Panc1 (cell line): ENCODE measurements at regions not wholly inside any gene's neighbourhood (a gene's known extent, or its start where the extent isn't known, plus 50 kb on each side); places are given as distances from the start of the nearest gene placed in this dataset.

Experiments used
- ATAC-seq: fragments of 200-7000 bp; cut with Tn5 transposase; 2 replicates; pipeline ENCODE4 v1.9.1; 2020; ENCODE audit warnings: mild to moderate bottlenecking, moderate library complexity
- BruUV-seq: library from RNA; stranded (reverse); fragments of 400-500 nt; replicated peaks from 2 replicates; lab custom pipeline; 2021; lab: Mats Ljungman, UMichigan
- CTCF ChIA-PET: fragments of 300-600 bp; sonication (Branson Sonifier 250); formaldehyde crosslinking; loops from one replicate; lab custom pipeline; 2022; ENCODE audit warnings: antibody characterized with exemption; lab: Charles Lee
- POLR2A ChIA-PET: fragments of 300-600 bp; sonication (Branson Sonifier 250); formaldehyde crosslinking; loops from one replicate; lab custom pipeline; 2022; ENCODE audit warnings: antibody characterized with exemption; lab: Charles Lee
- DNase-seq: peaks from one replicate; pipeline ENCODE4 v3.0.0-alpha.2; 2010; ENCODE audit warnings: low read depth, low spot score
- H3K27ac ChIP-seq: 2 replicates; pipeline ENCODE4 v1.5.1; 2011; ENCODE audit warnings: mild to moderate bottlenecking, low read length, inconsistent platforms
- H3K27me3 ChIP-seq: fragments of 200-500 bp; sonication (Bioruptor generic); 2 replicates; pipeline ENCODE4 v1.6.0; 2014; ENCODE audit warnings: low read length, inconsistent platforms; ENCODE audit not compliant: control insufficient read depth, insufficient read depth
- H3K36me3 ChIP-seq: fragments of 200-500 bp; sonication (Bioruptor generic); 2 replicates; pipeline ENCODE4 v1.5.1; 2014; ENCODE audit warnings: inconsistent platforms, mild to moderate bottlenecking, low read length, moderate library complexity; ENCODE audit not compliant: control insufficient read depth, insufficient read depth
- H3K4me1 ChIP-seq: 2 replicates; pipeline ENCODE4 v1.5.1; 2011; ENCODE audit warnings: inconsistent platforms, mild to moderate bottlenecking, low read length, moderate library complexity; ENCODE audit not compliant: control insufficient read depth, insufficient read depth
- H3K4me3 ChIP-seq, 2 experiments: 2 replicates each; pipeline ENCODE4 v1.5.1; 2011 to 2012; ENCODE audit warnings: low read depth in 2 of 2, low read length in 2 of 2, mild to moderate bottlenecking in 2 of 2, inconsistent platforms in 1 of 2, moderate library complexity in 1 of 2
- H3K9me3 ChIP-seq: fragments of 200-500 bp; sonication (Bioruptor generic); 2 replicates; pipeline ENCODE4 v1.5.1; 2014; ENCODE audit warnings: low read depth, mild to moderate bottlenecking, inconsistent platforms, low read length, moderate library complexity; ENCODE audit not compliant: control insufficient read depth, insufficient read depth
- CTCF ChIP-seq: fragments of 450-650 bp; IDR thresholded peaks from 2 replicates; pipeline ENCODE4 v1.5.1; 2017; ENCODE audit warnings: mild to moderate bottlenecking
- POLR2AphosphoS5 ChIP-seq: IDR thresholded peaks from 2 replicates; pipeline ENCODE4 v1.6.1; 2012; ENCODE audit warnings: mild to moderate bottlenecking, low read depth, low read length, moderate library complexity
- SIN3A ChIP-seq: IDR thresholded peaks from 2 replicates; pipeline ENCODE4 v1.6.1; 2012; ENCODE audit warnings: low read depth, mild to moderate bottlenecking, low read length, moderate library complexity, borderline replicate concordance; ENCODE audit not compliant: insufficient read depth
- TCF7L2 ChIP-seq: IDR thresholded peaks from 2 replicates; pipeline ENCODE4 v1.6.1; 2011; ENCODE audit warnings: mild to moderate bottlenecking, low read depth, low read length, inconsistent platforms
- in situ Hi-C: cut with HindIII; loops from 2 replicates; pipeline ENCODE4 v1.10.0; 2016; ENCODE audit warnings: low sequenced_read_pairs, low pct_unique_long_range_greater_than_20kb
- intact Hi-C: fragments of 100-400 bp; cut with micrococcal nuclease; formaldehyde crosslinking; loops from one replicate; pipeline ENCODE4 v1.10.0; 2022; ENCODE audit not compliant: unreplicated experiment
- TF ChIP-seq, protein P1 (sequence below), 2 experiments: IDR thresholded peaks; 2 replicates each; pipeline ENCODE4 v1.6.1; 2011 to 2012; ENCODE audit warnings: low read depth in 2 of 2, control low read depth in 1 of 2, low read length in 1 of 2, mild to moderate bottlenecking in 1 of 2, moderate library complexity in 1 of 2; ENCODE audit not compliant: insufficient read depth in 1 of 2

GRCh38 chr5:136749016-136749415 lies 383.7 kb upstream of the TRPC7 start:
- Histone ChIP-seq H3K36me3 (no peaks in the 10 kb centered on the region), H3K4me1 (no peaks in the 10 kb centered on the region), H3K27ac (no peak overlapping the region), H3K4me3 (no peak overlapping the region), H3K27me3 (no peaks in the 10 kb centered on the region), H3K9me3 (no peaks in the 10 kb centered on the region)
- TF ChIP-seq TCF7L2 (no peak), POLR2AphosphoS5 (no peak), CTCF (no peak), SIN3A (no peak)
- TF ChIP-seq, protein P1, sequence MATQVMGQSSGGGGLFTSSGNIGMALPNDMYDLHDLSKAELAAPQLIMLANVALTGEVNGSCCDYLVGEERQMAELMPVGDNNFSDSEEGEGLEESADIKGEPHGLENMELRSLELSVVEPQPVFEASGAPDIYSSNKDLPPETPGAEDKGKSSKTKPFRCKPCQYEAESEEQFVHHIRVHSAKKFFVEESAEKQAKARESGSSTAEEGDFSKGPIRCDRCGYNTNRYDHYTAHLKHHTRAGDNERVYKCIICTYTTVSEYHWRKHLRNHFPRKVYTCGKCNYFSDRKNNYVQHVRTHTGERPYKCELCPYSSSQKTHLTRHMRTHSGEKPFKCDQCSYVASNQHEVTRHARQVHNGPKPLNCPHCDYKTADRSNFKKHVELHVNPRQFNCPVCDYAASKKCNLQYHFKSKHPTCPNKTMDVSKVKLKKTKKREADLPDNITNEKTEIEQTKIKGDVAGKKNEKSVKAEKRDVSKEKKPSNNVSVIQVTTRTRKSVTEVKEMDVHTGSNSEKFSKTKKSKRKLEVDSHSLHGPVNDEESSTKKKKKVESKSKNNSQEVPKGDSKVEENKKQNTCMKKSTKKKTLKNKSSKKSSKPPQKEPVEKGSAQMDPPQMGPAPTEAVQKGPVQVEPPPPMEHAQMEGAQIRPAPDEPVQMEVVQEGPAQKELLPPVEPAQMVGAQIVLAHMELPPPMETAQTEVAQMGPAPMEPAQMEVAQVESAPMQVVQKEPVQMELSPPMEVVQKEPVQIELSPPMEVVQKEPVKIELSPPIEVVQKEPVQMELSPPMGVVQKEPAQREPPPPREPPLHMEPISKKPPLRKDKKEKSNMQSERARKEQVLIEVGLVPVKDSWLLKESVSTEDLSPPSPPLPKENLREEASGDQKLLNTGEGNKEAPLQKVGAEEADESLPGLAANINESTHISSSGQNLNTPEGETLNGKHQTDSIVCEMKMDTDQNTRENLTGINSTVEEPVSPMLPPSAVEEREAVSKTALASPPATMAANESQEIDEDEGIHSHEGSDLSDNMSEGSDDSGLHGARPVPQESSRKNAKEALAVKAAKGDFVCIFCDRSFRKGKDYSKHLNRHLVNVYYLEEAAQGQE (IDR thresholded peaks at IDR 0.05; ENCODE audit: insufficient read depth in 1 of 2, low read depth in 2 of 2, low read length in 1 of 2): no peak
- DNase-seq (no peak), ATAC-seq (no peak)
- intact Hi-C loops: no loop called here
- ChIA-PET POLR2A (no interaction called here), CTCF (no interaction called here)
- in situ Hi-C loops: no loop called here
- no TSS peak for BruUV-seq

DNA sequence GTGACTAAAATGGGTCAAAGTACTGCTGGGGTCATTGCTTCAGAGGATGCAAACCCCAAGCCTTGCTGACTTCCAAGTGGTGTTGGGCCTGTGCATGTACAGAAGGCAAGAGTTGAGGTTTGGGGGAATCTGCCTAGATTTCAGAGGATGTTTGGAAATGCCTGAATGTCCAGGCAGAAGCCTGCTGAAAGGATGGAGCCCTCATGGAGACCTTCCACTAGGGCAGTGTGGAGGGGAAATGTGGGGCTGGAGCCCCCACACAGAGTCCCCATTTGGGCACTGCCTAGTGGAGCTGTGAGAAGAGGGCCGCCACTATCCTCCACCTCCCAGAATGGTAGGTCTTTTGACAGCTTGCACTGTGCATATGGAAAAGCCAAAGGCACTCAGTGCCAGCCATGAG lies 377.7 kb upstream of the TRPC7 start:
- no peaks in the 10 kb centered on the region for H3K9me3 ChIP-seq
- no peak for ATAC-seq
- H3K36me3 ChIP-seq: no peaks in the 10 kb centered on the region
- no peak for DNase-seq
- intact Hi-C loops (no loop called here), in situ Hi-C loops (no loop called here)
- CTCF ChIA-PET: no interaction called here
- H3K4me1 ChIP-seq: no peaks in the 10 kb centered on the region
- no peak for TF ChIP-seq CTCF
- H3K4me3 ChIP-seq: no peak overlapping the region
- no peak overlapping the region for H3K27ac ChIP-seq
- BruUV-seq: no TSS peak
- POLR2A ChIA-PET: no interaction called here
- no peaks in the 10 kb centered on the region for H3K27me3 ChIP-seq

DNA sequence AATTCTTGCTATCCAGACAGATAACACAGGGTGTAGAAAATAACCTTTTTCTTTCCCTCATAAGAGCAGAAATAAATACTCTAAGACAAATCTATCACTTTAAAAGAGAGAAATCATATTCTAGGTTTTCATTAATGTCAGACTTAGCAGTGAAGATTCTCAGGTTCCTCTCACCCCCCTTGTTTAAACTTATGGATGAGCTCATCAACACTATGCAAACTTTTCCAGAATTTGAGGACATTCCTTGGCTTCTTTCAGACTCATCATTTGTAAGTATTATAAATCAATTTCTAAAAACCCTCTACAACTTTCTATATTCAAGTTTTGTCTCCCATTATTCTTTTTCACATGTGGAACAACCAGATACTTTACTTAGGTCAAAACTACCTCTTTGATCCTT lies 374.9 kb upstream of the TRPC7 start:
- Histone ChIP-seq H3K36me3 (no peaks in the 10 kb centered on the region), H3K4me1 (no peaks in the 10 kb centered on the region), H3K27ac (no peak overlapping the region), H3K9me3 (no peaks in the 10 kb centered on the region), H3K4me3 (no peak overlapping the region), H3K27me3 (no peaks in the 10 kb centered on the region)
- ChIA-PET CTCF (no interaction called here), POLR2A (no interaction called here)
- no peak for DNase-seq
- in situ Hi-C loops (no loop called here), intact Hi-C loops (no loop called here)
- no peak for ATAC-seq
- no TSS peak for BruUV-seq
- TF ChIP-seq, protein P1 (IDR thresholded peaks at IDR 0.05; ENCODE audit: insufficient read depth in 1 of 2, low read depth in 2 of 2, low read length in 1 of 2): no peak
- TF ChIP-seq CTCF: no peak
- TF ChIP-seq TCF7L2: no peak
- no peak for TF ChIP-seq POLR2AphosphoS5
- TF ChIP-seq SIN3A: no peak
